Body of pancreas (tissue), 4 donors: ENCODE measurements at regions not wholly inside any gene's neighbourhood (a gene's known extent, or its start where the extent isn't known, plus 50 kb on each side); places are given as distances from the start of the nearest gene placed in this dataset.

Source experiments
- CTCF ChIP-seq, 7 experiments: fragments of 450-650 bp in 4 of 7; fragments of 200-600 bp in 3 of 7; sonication (generic) in 3 of 7; IDR thresholded peaks; one replicate each; pipeline ENCODE4 v1.5.1; 2016 to 2019; ENCODE audit warnings: antibody characterized with exemption in 7 of 7
- POLR2A ChIP-seq, 3 donors: fragments of 450-650 bp; IDR thresholded peaks; one replicate each; pipeline ENCODE4 v1.6.1; 2016; ENCODE audit warnings: antibody characterized with exemption in 3 of 3, mild to moderate bottlenecking in 2 of 3

GRCh38 chr6:25178336-25179035 lies 100.7 kb upstream of the CARMIL1 start:
- TF ChIP-seq CTCF (IDR thresholded peaks at IDR 0.05) (no peak), POLR2A (IDR thresholded peaks at IDR 0.05) (no peak)
